ENCODE measurements at regions not wholly inside any gene's neighbourhood (a gene's known extent, or its start where the extent isn't known, plus 50 kb on each side); places are given as distances from the start of the nearest gene placed in this dataset.
"Not testable (repeated sequence)": the region's sequence is repeated elsewhere in the genome, so short reads cannot be mapped to it uniquely, and the experiment has no call there.

DNA sequence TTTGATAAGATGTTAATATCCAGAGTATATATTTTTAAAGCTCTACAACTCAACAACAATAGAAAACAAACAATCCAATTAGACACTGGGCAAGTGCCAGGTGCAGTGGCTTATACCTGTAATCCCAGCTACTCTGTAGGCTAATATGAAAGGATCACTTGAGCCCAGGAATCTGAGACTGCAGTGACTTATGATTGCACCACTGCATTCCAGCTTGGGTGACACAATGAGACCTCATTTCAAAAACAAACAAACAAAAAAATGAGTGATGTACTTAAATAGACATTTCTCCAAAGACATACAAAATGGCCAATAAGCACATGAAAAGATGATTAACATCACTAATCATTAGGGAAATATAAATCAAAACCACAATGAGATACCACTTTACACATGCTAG is 356.8 kb upstream of the PCDH10 start:
- H3K36me3 ChIP-seq: no peaks in the 10 kb centered on the region
- no peak overlapping the region for H3K4me3 ChIP-seq
- no peaks in the 10 kb centered on the region for H3K4me1 ChIP-seq
- intact Hi-C loops (cut with DNase I): no loop called here
- DNase-seq (ENCODE audit: extremely low spot score in 2 of 2): no peak
- no peaks in the 10 kb centered on the region for H3K9me3 ChIP-seq
- H3K27me3 ChIP-seq: no peaks in the 10 kb centered on the region
- TF ChIP-seq POLR2AphosphoS5 (IDR thresholded peaks at IDR 0.05; ENCODE audit: insufficient read depth in 1 of 2, low read depth in 1 of 2): no peak
- TF ChIP-seq, protein P1, sequence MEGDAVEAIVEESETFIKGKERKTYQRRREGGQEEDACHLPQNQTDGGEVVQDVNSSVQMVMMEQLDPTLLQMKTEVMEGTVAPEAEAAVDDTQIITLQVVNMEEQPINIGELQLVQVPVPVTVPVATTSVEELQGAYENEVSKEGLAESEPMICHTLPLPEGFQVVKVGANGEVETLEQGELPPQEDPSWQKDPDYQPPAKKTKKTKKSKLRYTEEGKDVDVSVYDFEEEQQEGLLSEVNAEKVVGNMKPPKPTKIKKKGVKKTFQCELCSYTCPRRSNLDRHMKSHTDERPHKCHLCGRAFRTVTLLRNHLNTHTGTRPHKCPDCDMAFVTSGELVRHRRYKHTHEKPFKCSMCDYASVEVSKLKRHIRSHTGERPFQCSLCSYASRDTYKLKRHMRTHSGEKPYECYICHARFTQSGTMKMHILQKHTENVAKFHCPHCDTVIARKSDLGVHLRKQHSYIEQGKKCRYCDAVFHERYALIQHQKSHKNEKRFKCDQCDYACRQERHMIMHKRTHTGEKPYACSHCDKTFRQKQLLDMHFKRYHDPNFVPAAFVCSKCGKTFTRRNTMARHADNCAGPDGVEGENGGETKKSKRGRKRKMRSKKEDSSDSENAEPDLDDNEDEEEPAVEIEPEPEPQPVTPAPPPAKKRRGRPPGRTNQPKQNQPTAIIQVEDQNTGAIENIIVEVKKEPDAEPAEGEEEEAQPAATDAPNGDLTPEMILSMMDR (IDR thresholded peaks at IDR 0.05): no peak
- TF ChIP-seq POLR2A (IDR thresholded peaks at IDR 0.05): no peak
- no peak overlapping the region for H3K27ac ChIP-seq

DNA sequence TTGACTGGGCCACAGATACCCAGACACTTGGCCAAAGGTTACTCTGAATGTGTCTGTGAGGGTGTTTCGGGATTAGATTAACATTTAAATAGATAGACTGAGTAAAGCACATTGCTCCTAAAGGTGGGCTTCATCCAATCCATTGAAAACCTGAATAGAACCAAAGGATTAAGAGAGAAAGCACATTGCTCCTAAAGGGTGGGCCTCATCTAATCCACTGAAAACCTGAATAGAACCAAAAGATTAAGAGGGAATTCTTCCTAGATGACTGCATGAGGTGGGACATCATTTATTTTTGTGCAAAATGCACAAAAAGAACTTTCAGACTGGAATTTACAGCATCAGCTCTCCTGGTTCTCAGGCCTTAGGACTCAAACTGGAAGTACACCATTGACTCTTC is 351.2 kb upstream of the PCDH10 start:
- no peaks in the 10 kb centered on the region for H3K4me1 ChIP-seq
- H3K27ac ChIP-seq: no peak overlapping the region
- TF ChIP-seq POLR2A (IDR thresholded peaks at IDR 0.05) (no peak), POLR2AphosphoS5 (IDR thresholded peaks at IDR 0.05; ENCODE audit: insufficient read depth in 1 of 2, low read depth in 1 of 2) (no peak)
- TF ChIP-seq, protein P1 (IDR thresholded peaks at IDR 0.05): no peak
- H3K36me3 ChIP-seq: no peaks in the 10 kb centered on the region
- DNase-seq (ENCODE audit: extremely low spot score in 2 of 2): no peak
- H3K27me3 ChIP-seq: no peaks in the 10 kb centered on the region
- no peak overlapping the region for H3K4me3 ChIP-seq
- no peaks in the 10 kb centered on the region for H3K9me3 ChIP-seq
- intact Hi-C loops (cut with DNase I): no loop called here

DNA sequence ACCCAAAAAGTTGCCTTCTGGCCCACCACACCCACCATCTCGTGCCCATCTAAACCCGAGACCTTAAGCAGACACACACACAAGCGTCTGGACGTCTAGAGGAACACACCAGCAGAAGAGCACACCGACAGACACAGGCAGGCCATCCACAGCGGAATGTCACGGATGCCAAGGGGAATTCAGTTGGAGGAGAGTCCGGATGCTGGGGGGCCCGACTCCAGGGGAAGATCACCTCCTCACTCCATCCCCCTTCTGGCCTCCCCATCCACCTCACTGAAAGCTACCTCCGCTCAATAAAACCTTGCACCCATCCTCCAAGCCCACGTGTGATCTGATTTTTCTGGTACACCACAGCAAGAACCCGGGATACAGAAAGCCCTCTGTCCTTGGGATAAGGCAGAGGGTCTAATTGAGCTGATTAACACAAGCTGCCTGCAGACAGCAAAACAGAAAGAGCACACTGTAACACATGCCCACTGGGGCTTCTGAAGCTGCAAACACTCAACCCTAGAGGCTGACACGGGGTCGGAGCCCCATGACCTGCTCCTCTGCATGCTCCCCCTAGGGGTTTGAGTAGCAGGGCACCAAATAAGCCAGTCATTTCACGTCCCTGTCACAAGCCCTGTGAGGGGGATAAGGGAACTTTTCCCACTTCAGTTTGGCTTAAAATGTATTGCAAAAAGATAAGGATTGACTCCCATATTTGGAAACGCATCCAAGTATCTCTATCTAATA is 339.6 kb upstream of the PCDH10 start:
- no peak for DNase-seq (ENCODE audit: extremely low spot score in 2 of 2)

DNA sequence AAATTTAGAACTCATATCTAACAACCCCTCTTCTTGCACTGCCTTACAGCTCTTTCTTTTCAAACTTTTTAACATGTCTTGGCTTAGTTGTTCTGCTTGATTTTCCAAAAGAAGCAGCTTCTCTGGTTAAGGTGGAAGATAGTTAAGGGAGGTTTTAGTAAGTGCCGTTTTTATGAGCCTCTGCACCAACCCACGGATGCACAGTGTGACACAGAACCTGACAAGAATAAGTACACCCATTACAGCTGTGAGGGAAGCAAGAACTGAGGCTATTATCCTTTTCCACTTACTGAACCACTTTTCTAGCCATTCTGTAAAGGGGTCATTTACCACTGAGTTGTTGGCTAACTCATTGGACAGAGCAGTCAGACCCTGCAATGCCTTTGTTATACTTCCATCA is 336.0 kb upstream of the PCDH10 start:
- intact Hi-C loops (cut with DNase I): loop anchor here (10.0 kb wide), 1 partner anchor 1038 kb away; no protein-coding TSS in a partner anchor
- H3K4me1 ChIP-seq; H3K27ac ChIP-seq; DNase-seq (ENCODE audit: extremely low spot score in 2 of 2); H3K4me3 ChIP-seq; H3K27me3 ChIP-seq; H3K9me3 ChIP-seq; H3K36me3 ChIP-seq: not testable (repeated sequence)

More for the DNA sequence above, 339.6 kb upstream of the PCDH10 start:
- Histone ChIP-seq H3K9me3 (no peaks in the 10 kb centered on the region), H3K36me3 (no peaks in the 10 kb centered on the region), H3K4me3 (no peak overlapping the region), H3K27ac (no peak overlapping the region), H3K27me3 (no peaks in the 10 kb centered on the region), H3K4me1 (no peaks in the 10 kb centered on the region)
- TF ChIP-seq POLR2A (IDR thresholded peaks at IDR 0.05) (no peak), POLR2AphosphoS5 (IDR thresholded peaks at IDR 0.05; ENCODE audit: insufficient read depth in 1 of 2, low read depth in 1 of 2) (no peak)
- TF ChIP-seq, protein P1 (IDR thresholded peaks at IDR 0.05): no peak
- intact Hi-C loops (cut with DNase I): loop anchor here (10.0 kb wide), 1 partner anchor 1035 kb away; no protein-coding TSS in a partner anchor

DNA sequence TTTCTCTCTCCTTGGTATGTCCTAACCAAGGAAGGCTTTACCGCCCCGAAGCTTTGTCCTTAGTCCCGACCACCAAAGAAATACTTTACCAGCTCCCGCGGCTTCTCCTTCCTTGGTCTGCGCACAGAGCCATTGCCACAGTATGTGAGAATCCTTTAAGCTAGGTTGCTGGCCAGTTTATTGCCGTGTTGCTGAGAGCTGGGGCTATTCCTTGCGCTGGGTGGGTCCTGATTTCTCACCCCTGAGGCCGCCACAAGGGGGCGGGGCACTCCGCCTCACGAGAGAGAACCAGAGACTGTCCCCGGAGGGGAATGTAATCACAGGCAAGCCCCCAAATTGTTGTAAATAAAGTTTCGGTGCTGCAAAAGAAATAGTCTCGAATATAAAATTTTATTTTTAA is 331.0 kb upstream of the PCDH10 start:
- DNase-seq (ENCODE audit: extremely low spot score in 2 of 2): no peak
- H3K36me3 ChIP-seq: no peaks in the 10 kb centered on the region
- H3K27me3 ChIP-seq: no peaks in the 10 kb centered on the region
- H3K4me1 ChIP-seq: no peaks in the 10 kb centered on the region
- H3K27ac ChIP-seq: no peak overlapping the region
- no peak overlapping the region for H3K4me3 ChIP-seq
- no peaks in the 10 kb centered on the region for H3K9me3 ChIP-seq
- TF ChIP-seq POLR2AphosphoS5 (IDR thresholded peaks at IDR 0.05; ENCODE audit: insufficient read depth in 1 of 2, low read depth in 1 of 2) (no peak), POLR2A (IDR thresholded peaks at IDR 0.05) (no peak)
- TF ChIP-seq, protein P1 (IDR thresholded peaks at IDR 0.05): no peak
- intact Hi-C loops (cut with DNase I): loop anchor here (10.0 kb wide), 1 partner anchor 1043 kb away; no protein-coding TSS in a partner anchor
